ENCODE measurements at regions not wholly inside any gene's neighbourhood (a gene's known extent, or its start where the extent isn't known, plus 50 kb on each side); places are given as distances from the start of the nearest gene placed in this dataset.

DNA sequence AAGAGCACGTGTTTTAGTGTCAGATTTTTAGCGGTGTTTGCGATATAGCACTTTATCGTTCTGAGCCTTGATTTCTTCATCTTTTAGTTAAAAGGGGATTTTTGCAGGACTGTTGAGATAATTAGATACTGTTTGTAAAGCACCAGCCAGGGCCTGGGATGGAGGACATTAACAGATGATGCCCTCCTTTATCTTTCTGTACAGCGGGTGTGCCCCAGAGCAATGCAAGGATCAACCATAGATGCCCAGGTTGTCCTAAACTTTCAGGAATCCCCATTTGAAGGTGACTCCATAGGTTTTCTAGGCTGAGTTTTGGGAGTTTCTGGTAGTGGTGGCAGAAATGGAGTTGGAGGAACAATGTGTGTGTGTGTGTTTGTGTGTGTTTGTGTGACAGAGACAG lies 97.0 kb upstream of the SPRED2 start:
- CTCF ChIA-PET, result no interaction called here
- DNase-seq (ENCODE audit: low read depth, low spot score) (no peak), ATAC-seq (no peak)
- H3K4me3 ChIP-seq (ENCODE audit: low read depth in 2 of 2, low read length in 2 of 2), result no peak overlapping the region
- no TSS peak for BruUV-seq (replicated peaks)
- H3K9me3 ChIP-seq (ENCODE audit: control insufficient read depth, insufficient read depth, low read depth, low read length), result no peaks in the 10 kb centered on the region
- no peaks in the 10 kb centered on the region for H3K27me3 ChIP-seq (ENCODE audit: control insufficient read depth, insufficient read depth, low read length)
- no peaks in the 10 kb centered on the region for H3K36me3 ChIP-seq (ENCODE audit: control insufficient read depth, insufficient read depth, low read length)
- no peak overlapping the region for H3K27ac ChIP-seq (ENCODE audit: low read length)
- in situ Hi-C loops (cut with HindIII; ENCODE audit: low pct_unique_long_range_greater_than_20kb, low sequenced_read_pairs) (no loop called here), intact Hi-C loops (cut with micrococcal nuclease; ENCODE audit: unreplicated experiment) (no loop called here)
- TF ChIP-seq, protein P1, sequence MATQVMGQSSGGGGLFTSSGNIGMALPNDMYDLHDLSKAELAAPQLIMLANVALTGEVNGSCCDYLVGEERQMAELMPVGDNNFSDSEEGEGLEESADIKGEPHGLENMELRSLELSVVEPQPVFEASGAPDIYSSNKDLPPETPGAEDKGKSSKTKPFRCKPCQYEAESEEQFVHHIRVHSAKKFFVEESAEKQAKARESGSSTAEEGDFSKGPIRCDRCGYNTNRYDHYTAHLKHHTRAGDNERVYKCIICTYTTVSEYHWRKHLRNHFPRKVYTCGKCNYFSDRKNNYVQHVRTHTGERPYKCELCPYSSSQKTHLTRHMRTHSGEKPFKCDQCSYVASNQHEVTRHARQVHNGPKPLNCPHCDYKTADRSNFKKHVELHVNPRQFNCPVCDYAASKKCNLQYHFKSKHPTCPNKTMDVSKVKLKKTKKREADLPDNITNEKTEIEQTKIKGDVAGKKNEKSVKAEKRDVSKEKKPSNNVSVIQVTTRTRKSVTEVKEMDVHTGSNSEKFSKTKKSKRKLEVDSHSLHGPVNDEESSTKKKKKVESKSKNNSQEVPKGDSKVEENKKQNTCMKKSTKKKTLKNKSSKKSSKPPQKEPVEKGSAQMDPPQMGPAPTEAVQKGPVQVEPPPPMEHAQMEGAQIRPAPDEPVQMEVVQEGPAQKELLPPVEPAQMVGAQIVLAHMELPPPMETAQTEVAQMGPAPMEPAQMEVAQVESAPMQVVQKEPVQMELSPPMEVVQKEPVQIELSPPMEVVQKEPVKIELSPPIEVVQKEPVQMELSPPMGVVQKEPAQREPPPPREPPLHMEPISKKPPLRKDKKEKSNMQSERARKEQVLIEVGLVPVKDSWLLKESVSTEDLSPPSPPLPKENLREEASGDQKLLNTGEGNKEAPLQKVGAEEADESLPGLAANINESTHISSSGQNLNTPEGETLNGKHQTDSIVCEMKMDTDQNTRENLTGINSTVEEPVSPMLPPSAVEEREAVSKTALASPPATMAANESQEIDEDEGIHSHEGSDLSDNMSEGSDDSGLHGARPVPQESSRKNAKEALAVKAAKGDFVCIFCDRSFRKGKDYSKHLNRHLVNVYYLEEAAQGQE (IDR thresholded peaks at IDR 0.05; ENCODE audit: insufficient read depth in 1 of 2, low read depth in 2 of 2, low read length in 1 of 2), result no peak
- TF ChIP-seq SIN3A (IDR thresholded peaks at IDR 0.05; ENCODE audit: borderline replicate concordance, insufficient read depth, low read depth, low read length) (no peak), POLR2AphosphoS5 (IDR thresholded peaks at IDR 0.05; ENCODE audit: low read depth, low read length) (no peak), TCF7L2 (IDR thresholded peaks at IDR 0.05; ENCODE audit: low read depth, low read length) (no peak)
- TF ChIP-seq, protein P2, sequence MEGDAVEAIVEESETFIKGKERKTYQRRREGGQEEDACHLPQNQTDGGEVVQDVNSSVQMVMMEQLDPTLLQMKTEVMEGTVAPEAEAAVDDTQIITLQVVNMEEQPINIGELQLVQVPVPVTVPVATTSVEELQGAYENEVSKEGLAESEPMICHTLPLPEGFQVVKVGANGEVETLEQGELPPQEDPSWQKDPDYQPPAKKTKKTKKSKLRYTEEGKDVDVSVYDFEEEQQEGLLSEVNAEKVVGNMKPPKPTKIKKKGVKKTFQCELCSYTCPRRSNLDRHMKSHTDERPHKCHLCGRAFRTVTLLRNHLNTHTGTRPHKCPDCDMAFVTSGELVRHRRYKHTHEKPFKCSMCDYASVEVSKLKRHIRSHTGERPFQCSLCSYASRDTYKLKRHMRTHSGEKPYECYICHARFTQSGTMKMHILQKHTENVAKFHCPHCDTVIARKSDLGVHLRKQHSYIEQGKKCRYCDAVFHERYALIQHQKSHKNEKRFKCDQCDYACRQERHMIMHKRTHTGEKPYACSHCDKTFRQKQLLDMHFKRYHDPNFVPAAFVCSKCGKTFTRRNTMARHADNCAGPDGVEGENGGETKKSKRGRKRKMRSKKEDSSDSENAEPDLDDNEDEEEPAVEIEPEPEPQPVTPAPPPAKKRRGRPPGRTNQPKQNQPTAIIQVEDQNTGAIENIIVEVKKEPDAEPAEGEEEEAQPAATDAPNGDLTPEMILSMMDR (IDR thresholded peaks at IDR 0.05), result no peak
- POLR2A ChIA-PET, result interaction anchor here (0.6 kb wide), 1 partner anchor 96 kb away, joined by 3 read pairs; no protein-coding TSS in a partner anchor
- H3K4me1 ChIP-seq (ENCODE audit: control insufficient read depth, insufficient read depth, low read length), result no peaks in the 10 kb centered on the region

DNA sequence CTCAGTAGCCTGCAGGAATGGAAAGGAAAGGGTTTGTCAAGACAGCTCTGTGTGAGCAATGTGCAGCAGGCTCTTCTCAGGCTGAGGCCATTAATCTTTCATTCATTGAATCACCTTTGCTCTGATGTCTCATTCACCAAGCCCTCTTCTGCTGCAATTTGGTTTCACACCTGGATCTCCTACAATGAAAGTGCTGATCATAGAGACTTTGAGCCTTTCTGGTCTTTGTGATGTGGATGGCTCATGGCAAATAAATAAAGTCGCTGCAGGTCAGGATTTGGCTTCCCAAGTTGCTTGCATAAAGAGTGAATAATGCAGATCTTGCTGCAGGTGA lies 95.8 kb upstream of the SPRED2 start:
- TF ChIP-seq, protein P2 (IDR thresholded peaks at IDR 0.05), result no peak
- TF ChIP-seq TCF7L2 (IDR thresholded peaks at IDR 0.05; ENCODE audit: low read depth, low read length), result no peak
- no TSS peak for BruUV-seq (replicated peaks)
- no peak for ATAC-seq
- POLR2A ChIA-PET, result no interaction called here
- CTCF ChIA-PET, result no interaction called here
- Histone ChIP-seq H3K27ac (ENCODE audit: low read length) (no peak overlapping the region), H3K4me3 (ENCODE audit: low read depth in 2 of 2, low read length in 2 of 2) (no peak overlapping the region), H3K9me3 (ENCODE audit: control insufficient read depth, insufficient read depth, low read depth, low read length) (no peaks in the 10 kb centered on the region), H3K4me1 (ENCODE audit: control insufficient read depth, insufficient read depth, low read length) (no peaks in the 10 kb centered on the region), H3K27me3 (ENCODE audit: control insufficient read depth, insufficient read depth, low read length) (no peaks in the 10 kb centered on the region), H3K36me3 (ENCODE audit: control insufficient read depth, insufficient read depth, low read length) (no peaks in the 10 kb centered on the region)
- in situ Hi-C loops (cut with HindIII; ENCODE audit: low pct_unique_long_range_greater_than_20kb, low sequenced_read_pairs), result no loop called here
- DNase-seq (ENCODE audit: low read depth, low spot score), result no peak
- intact Hi-C loops (cut with micrococcal nuclease; ENCODE audit: unreplicated experiment), result no loop called here

All from Panc1 (cell line).